T1000 (cell line): ENCODE measurements at regions not wholly inside any gene's neighbourhood (a gene's known extent, or its start where the extent isn't known, plus 50 kb on each side); places are given as distances from the start of the nearest gene placed in this dataset.
"Not testable (repeated sequence)": the region's sequence is repeated elsewhere in the genome, so short reads cannot be mapped to it uniquely, and the experiment has no call there.

Source experiments
- DNase-seq: peaks from one replicate; lab custom pipeline; 2025; ENCODE audit warnings: mixed read lengths; lab: John Stamatoyannopoulos, UW

- not testable (repeated sequence) for DNase-seq
These were observed 208.8 kb downstream of the KDM5D start for GRCh38 chrY:19535697-19536096.

GRCh38 chrY:19521976-19522375 is 222.6 kb downstream of the KDM5D start:
- no peak for DNase-seq

GRCh38 chrY:19503092-19503449 is 241.5 kb downstream of the KDM5D start:
- DNase-seq: no peak

GRCh38 chrY:19502169-19503091 is 242.1 kb downstream of the KDM5D start:
- no peak for DNase-seq

- DNase-seq: no peak
These were observed 246.0 kb downstream of the KDM5D start for GRCh38 chrY:19498556-19498955.

- DNase-seq: no peak
These were observed 257.0 kb downstream of the KDM5D start for GRCh38 chrY:19487494-19487893.

GRCh38 chrY:19484997-19485396 is 259.5 kb downstream of the KDM5D start:
- no peak for DNase-seq

- no peak for DNase-seq
These were observed 265.4 kb downstream of the KDM5D start for GRCh38 chrY:19479141-19479540.

GRCh38 chrY:19477959-19478358 is 266.6 kb downstream of the KDM5D start:
- DNase-seq: no peak

- no peak for DNase-seq
These were observed 278.7 kb downstream of the KDM5D start for GRCh38 chrY:19465809-19466208.

GRCh38 chrY:19456855-19457448 is 287.6 kb downstream of the KDM5D start:
- no peak for DNase-seq

- peak; percentile 19 for DNase-seq
These were observed 311.5 kb downstream of the KDM5D start for GRCh38 chrY:19433059-19433458.

GRCh38 chrY:19427736-19428518 is 316.6 kb downstream of the KDM5D start:
- DNase-seq: no peak

GRCh38 chrY:19427191-19427590 is 317.3 kb downstream of the KDM5D start:
- not testable (repeated sequence) for DNase-seq

- no peak for DNase-seq
These were observed 333.4 kb downstream of the KDM5D start for GRCh38 chrY:19410980-19411766.

GRCh38 chrY:19406246-19406645 is 338.3 kb downstream of the KDM5D start:
- no peak for DNase-seq

- no peak for DNase-seq
These were observed 338.9 kb downstream of the KDM5D start for GRCh38 chrY:19405598-19405997.

GRCh38 chrY:19392876-19393275 is 351.6 kb downstream of the KDM5D start:
- no peak for DNase-seq

GRCh38 chrY:19391922-19392321 is 352.6 kb downstream of the KDM5D start:
- no peak for DNase-seq

- DNase-seq: no peak
These were observed 379.2 kb downstream of the KDM5D start for GRCh38 chrY:19365321-19365720.

GRCh38 chrY:19357249-19357648 is 387.3 kb downstream of the KDM5D start:
- no peak for DNase-seq

- DNase-seq: no peak
These were observed 387.8 kb downstream of the KDM5D start for GRCh38 chrY:19356735-19357134.
